ENCODE measurements at regions not wholly inside any gene's neighbourhood (a gene's known extent, or its start where the extent isn't known, plus 50 kb on each side); places are given as distances from the start of the nearest gene placed in this dataset.

- intact Hi-C loops (cut with DNase I), result no loop called here
- no peak for DNase-seq (ENCODE audit: extremely low spot score in 2 of 2)
- Histone ChIP-seq H3K27ac (no peak overlapping the region), H3K4me3 (no peak overlapping the region), H3K9me3 (no peaks in the 10 kb centered on the region), H3K4me1 (no peaks in the 10 kb centered on the region), H3K36me3 (no peaks in the 10 kb centered on the region), H3K27me3 (no peaks in the 10 kb centered on the region)
- TF ChIP-seq POLR2AphosphoS5 (IDR thresholded peaks at IDR 0.05; ENCODE audit: insufficient read depth in 1 of 2, low read depth in 1 of 2) (no peak), POLR2A (IDR thresholded peaks at IDR 0.05) (no peak), CTCF (IDR thresholded peaks at IDR 0.05) (no peak)
These were observed 455.9 kb upstream of the PSMD7 start for GRCh38 chr16:73840728-73841127.

GRCh38 chr16:73831220-73831619 lies 465.4 kb upstream of the PSMD7 start:
- TF ChIP-seq CTCF (IDR thresholded peaks at IDR 0.05), result no peak
- TF ChIP-seq POLR2A (IDR thresholded peaks at IDR 0.05), result no peak
- no peak for TF ChIP-seq POLR2AphosphoS5 (IDR thresholded peaks at IDR 0.05; ENCODE audit: insufficient read depth in 1 of 2, low read depth in 1 of 2)
- no peaks in the 10 kb centered on the region for H3K4me1 ChIP-seq
- intact Hi-C loops (cut with DNase I), result no loop called here
- H3K36me3 ChIP-seq, result no peaks in the 10 kb centered on the region
- no peak overlapping the region for H3K27ac ChIP-seq
- H3K27me3 ChIP-seq, result no peaks in the 10 kb centered on the region
- DNase-seq (ENCODE audit: extremely low spot score in 2 of 2), result no peak
- H3K4me3 ChIP-seq, result no peak overlapping the region
- no peaks in the 10 kb centered on the region for H3K9me3 ChIP-seq

- no peaks in the 10 kb centered on the region for H3K36me3 ChIP-seq
- no peak for TF ChIP-seq CTCF (IDR thresholded peaks at IDR 0.05)
- TF ChIP-seq POLR2AphosphoS5 (IDR thresholded peaks at IDR 0.05; ENCODE audit: insufficient read depth in 1 of 2, low read depth in 1 of 2), result no peak
- no peak for TF ChIP-seq POLR2A (IDR thresholded peaks at IDR 0.05)
- H3K4me3 ChIP-seq, result no peak overlapping the region
- DNase-seq (ENCODE audit: extremely low spot score in 2 of 2), result no peak
- no peaks in the 10 kb centered on the region for H3K9me3 ChIP-seq
- H3K4me1 ChIP-seq, result no peaks in the 10 kb centered on the region
- H3K27me3 ChIP-seq, result no peaks in the 10 kb centered on the region
- H3K27ac ChIP-seq, result no peak overlapping the region
- intact Hi-C loops (cut with DNase I), result no loop called here
These were observed 473.3 kb upstream of the PSMD7 start for GRCh38 chr16:73823205-73823849.

- intact Hi-C loops (cut with DNase I), result no loop called here
- TF ChIP-seq POLR2AphosphoS5 (IDR thresholded peaks at IDR 0.05; ENCODE audit: insufficient read depth in 1 of 2, low read depth in 1 of 2) (no peak), POLR2A (IDR thresholded peaks at IDR 0.05) (no peak), CTCF (IDR thresholded peaks at IDR 0.05) (no peak)
- no peaks in the 10 kb centered on the region for H3K36me3 ChIP-seq
These were observed 478.9 kb upstream of the PSMD7 start for GRCh38 chr16:73817526-73818324.

GRCh38 chr16:73813527-73813926 lies 483.1 kb upstream of the PSMD7 start:
- H3K27me3 ChIP-seq, result no peaks in the 10 kb centered on the region
- no peak overlapping the region for H3K27ac ChIP-seq
- no peak for DNase-seq (ENCODE audit: extremely low spot score in 2 of 2)
- H3K9me3 ChIP-seq, result no peaks in the 10 kb centered on the region
- no peaks in the 10 kb centered on the region for H3K36me3 ChIP-seq
- intact Hi-C loops (cut with DNase I), result no loop called here
- H3K4me3 ChIP-seq, result no peak overlapping the region
- TF ChIP-seq POLR2AphosphoS5 (IDR thresholded peaks at IDR 0.05; ENCODE audit: insufficient read depth in 1 of 2, low read depth in 1 of 2), result no peak
- no peak for TF ChIP-seq POLR2A (IDR thresholded peaks at IDR 0.05)
- no peak for TF ChIP-seq CTCF (IDR thresholded peaks at IDR 0.05)
- no peaks in the 10 kb centered on the region for H3K4me1 ChIP-seq

More at GRCh38 chr16:73817526-73818324, 478.9 kb upstream of the PSMD7 start:
- H3K27me3 ChIP-seq, result no peaks in the 10 kb centered on the region
- no peak overlapping the region for H3K4me3 ChIP-seq
- no peak overlapping the region for H3K27ac ChIP-seq
- DNase-seq (ENCODE audit: extremely low spot score in 2 of 2), result no peak
- H3K9me3 ChIP-seq, result no peaks in the 10 kb centered on the region
- H3K4me1 ChIP-seq, result no peaks in the 10 kb centered on the region

All from vagina (tissue), 2 donors.